Peyer's patch (tissue), 4 donors: ENCODE measurements at regions not wholly inside any gene's neighbourhood (a gene's known extent, or its start where the extent isn't known, plus 50 kb on each side); places are given as distances from the start of the nearest gene placed in this dataset.

Experiments used
- POLR2A ChIP-seq, 2 donors: fragments of 450-650 bp; IDR thresholded peaks; one replicate each; pipeline ENCODE4 v1.5.1; 2017; ENCODE audit warnings: antibody characterized with exemption in 2 of 2, mild to moderate bottlenecking in 2 of 2, moderate library complexity in 2 of 2
- TF ChIP-seq, protein P1 (sequence below), 6 experiments: fragments of 450-650 bp in 4 of 6; fragments of 200-600 bp in 2 of 6; sonication (generic) in 1 of 6; IDR thresholded peaks; one replicate each; pipeline ENCODE4 v1.5.1; 2017 to 2019; ENCODE audit warnings: antibody characterized with exemption in 6 of 6, mild to moderate bottlenecking in 3 of 6, moderate library complexity in 1 of 6

DNA sequence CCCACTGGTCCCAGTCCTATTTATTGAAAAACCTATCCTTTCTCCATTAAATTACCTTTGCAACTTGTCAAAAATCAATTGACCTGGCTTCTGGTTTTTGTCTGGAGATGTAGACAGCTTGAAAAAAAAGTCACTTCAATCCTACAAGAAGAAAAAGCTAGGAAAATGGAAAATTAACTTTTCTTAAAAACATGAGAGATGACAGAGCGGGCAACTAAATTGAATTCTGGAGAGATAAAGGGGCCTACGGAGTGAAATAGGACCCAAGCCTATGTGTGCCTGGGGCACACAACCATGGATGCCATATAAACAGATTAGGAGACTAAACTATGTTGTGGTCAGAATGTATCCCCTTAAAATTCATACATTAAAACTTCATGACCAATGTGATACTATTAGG is 363.3 kb upstream of the SLCO3A1 start:
- no peak for TF ChIP-seq POLR2A (IDR thresholded peaks at IDR 0.05)
- TF ChIP-seq, protein P1, sequence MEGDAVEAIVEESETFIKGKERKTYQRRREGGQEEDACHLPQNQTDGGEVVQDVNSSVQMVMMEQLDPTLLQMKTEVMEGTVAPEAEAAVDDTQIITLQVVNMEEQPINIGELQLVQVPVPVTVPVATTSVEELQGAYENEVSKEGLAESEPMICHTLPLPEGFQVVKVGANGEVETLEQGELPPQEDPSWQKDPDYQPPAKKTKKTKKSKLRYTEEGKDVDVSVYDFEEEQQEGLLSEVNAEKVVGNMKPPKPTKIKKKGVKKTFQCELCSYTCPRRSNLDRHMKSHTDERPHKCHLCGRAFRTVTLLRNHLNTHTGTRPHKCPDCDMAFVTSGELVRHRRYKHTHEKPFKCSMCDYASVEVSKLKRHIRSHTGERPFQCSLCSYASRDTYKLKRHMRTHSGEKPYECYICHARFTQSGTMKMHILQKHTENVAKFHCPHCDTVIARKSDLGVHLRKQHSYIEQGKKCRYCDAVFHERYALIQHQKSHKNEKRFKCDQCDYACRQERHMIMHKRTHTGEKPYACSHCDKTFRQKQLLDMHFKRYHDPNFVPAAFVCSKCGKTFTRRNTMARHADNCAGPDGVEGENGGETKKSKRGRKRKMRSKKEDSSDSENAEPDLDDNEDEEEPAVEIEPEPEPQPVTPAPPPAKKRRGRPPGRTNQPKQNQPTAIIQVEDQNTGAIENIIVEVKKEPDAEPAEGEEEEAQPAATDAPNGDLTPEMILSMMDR (IDR thresholded peaks at IDR 0.05), result no peak
